Urinary bladder (tissue), 3 donors: ENCODE measurements at regions not wholly inside any gene's neighbourhood (a gene's known extent, or its start where the extent isn't known, plus 50 kb on each side); places are given as distances from the start of the nearest gene placed in this dataset.

Experiments used
- DNase-seq: peaks from one replicate; pipeline ENCODE4 v3.0.0-alpha.2; 2015; ENCODE audit errors: extremely low spot score
- H3K27ac ChIP-seq: one replicate; pipeline ENCODE4 v1.5.1; 2013; ENCODE audit warnings: low read depth, mild to moderate bottlenecking, moderate library complexity
- H3K36me3 ChIP-seq: one replicate; pipeline ENCODE4 v1.6.1; 2013; ENCODE audit warnings: mild to moderate bottlenecking, moderate library complexity; ENCODE audit not compliant: insufficient read depth
- H3K4me1 ChIP-seq: one replicate; pipeline ENCODE4 v1.6.1; 2013; ENCODE audit warnings: mild to moderate bottlenecking, moderate library complexity; ENCODE audit not compliant: insufficient read depth
- H3K4me3 ChIP-seq: one replicate; pipeline ENCODE4 v1.5.1; 2013; ENCODE audit warnings: low read depth, low read length
- WGBS: extraction: QIAGEN DNeasy Blood & Tissue Kit; methylation state at CpG from one replicate; pipeline ENCODE4 v1.1.7; 2013; 5-methylcytosine and 5-hydroxymethylcytosine counted together
- donor health status: healthy with polysubstance abuse.
- donor health status: healthy.

DNA sequence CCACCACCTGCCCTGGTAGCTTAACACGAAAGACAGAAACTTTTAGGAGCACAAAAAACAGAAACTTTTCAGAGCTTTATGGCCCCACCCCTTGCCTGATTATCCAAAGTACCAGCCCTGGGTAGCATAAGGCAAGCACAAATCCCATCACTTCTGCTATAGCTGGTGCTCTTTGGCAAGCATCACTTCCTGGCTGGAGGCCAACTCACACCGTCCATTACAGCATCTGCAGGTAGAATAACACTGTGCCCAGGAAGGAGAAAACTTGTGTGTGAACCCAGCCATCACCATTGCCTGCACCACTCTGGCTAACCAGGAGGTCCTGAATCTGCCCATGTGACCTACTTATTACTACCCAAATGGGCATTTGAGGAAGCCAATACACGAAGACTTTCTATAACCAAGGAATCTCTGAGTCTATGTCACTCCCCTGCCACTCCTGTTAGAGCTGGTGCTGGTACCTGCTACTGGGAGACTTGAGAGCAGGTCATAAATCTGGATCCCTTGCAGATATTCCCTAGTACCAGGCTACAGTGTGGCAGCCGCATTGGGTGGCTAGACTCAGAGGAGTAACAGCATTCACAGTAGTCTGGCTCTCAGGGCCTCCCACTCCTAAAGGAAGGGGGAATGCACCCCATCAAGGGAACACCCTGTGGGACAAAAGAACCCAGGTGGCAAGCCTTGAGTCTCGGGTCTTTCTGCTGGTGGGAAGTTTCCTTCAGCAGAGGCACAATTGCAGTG lies 73.3 kb upstream of the AKAP13 start:
- H3K27ac ChIP-seq, result no peak overlapping the region
- no peaks in the 10 kb centered on the region for H3K4me1 ChIP-seq
- no peaks in the 10 kb centered on the region for H3K36me3 ChIP-seq
- 79% methylated on average over 5 of the region's 5 CpGs for WGBS
- no peak overlapping the region for H3K4me3 ChIP-seq
- DNase-seq, result no peak

DNA sequence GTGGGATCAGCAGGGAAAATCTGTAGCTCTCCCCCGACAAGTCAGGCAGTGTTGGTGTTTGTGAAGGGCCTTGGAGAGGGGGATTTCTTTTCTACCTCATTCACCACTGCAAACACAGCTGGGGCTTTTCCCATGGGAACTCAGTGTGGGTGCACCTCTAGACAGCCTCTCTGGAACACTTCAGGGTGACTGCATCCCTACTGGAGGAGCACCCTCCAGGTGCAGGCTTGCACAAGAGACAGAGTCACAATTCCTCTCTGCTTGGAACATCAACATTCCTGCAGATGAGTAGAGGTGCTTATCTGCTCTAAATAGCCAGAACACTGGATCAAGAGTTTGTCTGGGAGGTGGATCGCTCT lies 72.7 kb upstream of the AKAP13 start:
- Histone ChIP-seq H3K4me3 (no peak overlapping the region), H3K36me3 (no peaks in the 10 kb centered on the region), H3K4me1 (no peaks in the 10 kb centered on the region), H3K27ac (no peak overlapping the region)
- DNase-seq, result no peak
- 97% methylated on average over 2 of the region's 2 CpGs for WGBS

DNA sequence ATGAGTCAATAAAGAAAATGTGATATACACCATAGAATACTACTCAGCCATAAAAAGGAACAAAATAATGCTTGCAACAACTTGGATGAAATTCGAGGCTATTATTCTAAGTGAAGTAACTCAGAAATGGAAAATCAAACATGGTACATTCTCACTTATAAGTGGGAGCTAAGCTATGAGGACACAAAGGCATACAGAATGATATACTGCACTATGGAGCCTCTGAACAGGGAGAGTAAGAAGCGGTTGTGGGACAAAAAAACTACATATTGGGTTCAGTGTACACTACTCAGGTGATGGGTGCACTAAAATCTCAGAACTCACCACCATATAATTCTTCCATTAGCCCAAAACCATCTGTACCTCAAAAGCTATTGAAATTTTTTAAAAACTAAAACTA lies 68.8 kb upstream of the AKAP13 start:
- 48% methylated on average over 2 of the region's 2 CpGs for WGBS
- no peaks in the 10 kb centered on the region for H3K4me1 ChIP-seq
- no peaks in the 10 kb centered on the region for H3K36me3 ChIP-seq
- no peak overlapping the region for H3K27ac ChIP-seq
- DNase-seq, result no peak
- H3K4me3 ChIP-seq, result no peak overlapping the region

DNA sequence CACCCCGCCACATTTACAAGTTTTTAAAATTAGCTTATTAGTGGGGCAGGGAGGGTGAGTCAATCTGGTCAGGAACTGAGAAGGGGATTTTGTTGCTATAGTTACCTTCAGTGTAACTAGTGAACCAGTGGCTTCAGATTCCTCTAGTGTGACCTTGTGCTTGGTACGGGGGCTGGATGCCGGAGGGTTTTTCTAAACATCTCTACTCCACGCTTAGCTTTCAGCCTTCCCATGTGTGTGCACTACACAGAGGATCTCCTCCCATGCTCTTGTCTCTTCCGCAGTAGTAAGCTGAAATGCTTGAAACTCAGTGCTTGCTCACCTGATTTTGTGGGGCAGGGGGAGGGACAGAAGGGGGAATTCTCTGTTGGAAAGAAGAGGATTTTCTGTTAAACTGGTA lies 67.9 kb upstream of the AKAP13 start:
- Histone ChIP-seq H3K27ac (no peak overlapping the region), H3K4me3 (no peak overlapping the region), H3K4me1 (no peaks in the 10 kb centered on the region), H3K36me3 (no peaks in the 10 kb centered on the region)
- DNase-seq, result no peak
- 76% methylated on average over 5 of the region's 5 CpGs for WGBS

DNA sequence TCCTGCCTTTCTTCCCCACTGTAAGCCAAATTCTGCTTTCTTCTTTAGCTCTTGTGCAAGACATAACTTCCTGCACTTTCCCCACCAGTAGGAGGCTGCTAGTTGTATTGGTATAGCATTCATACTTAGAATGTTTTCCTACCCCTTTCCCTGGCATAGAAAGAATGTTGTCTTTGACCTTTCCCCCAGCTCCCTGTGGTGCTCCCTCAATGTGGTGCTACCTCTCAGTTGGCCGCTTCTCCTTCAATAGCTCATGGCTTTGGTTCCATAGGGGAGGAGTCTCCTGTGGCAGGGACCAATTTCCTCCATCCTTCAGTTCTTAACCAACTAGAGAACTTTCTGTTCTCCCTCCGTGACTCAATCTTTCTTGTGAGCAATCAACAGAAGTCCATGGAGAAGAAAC lies 67.5 kb upstream of the AKAP13 start:
- Histone ChIP-seq H3K4me3 (no peak overlapping the region), H3K27ac (no peak overlapping the region), H3K36me3 (no peaks in the 10 kb centered on the region), H3K4me1 (no peaks in the 10 kb centered on the region)
- DNase-seq, result no peak
- 92% methylated on average over 2 of the region's 2 CpGs for WGBS

DNA sequence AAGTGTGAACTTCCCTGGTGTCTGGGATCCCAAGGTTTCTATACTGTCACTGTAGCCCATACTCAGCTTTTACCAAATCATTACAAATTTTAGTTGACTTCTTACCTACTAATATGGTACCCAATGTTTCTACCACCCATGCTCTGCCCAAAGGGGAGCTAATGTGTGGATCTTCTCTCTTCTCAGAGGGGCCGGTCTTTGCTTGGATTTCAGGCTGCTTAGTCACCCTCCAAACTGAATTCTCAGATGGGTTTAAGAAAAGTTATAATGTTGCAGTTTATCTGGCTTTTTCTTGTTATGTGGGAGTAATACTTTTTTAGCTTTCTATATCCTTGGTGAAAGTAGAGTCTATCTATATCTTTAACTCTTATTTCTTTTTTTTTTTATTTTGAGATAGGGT lies 67.1 kb upstream of the AKAP13 start:
- Histone ChIP-seq H3K27ac (no peak overlapping the region), H3K36me3 (no peaks in the 10 kb centered on the region), H3K4me3 (no peak overlapping the region), H3K4me1 (no peaks in the 10 kb centered on the region)
- no peak for DNase-seq
- WGBS, result 92% methylated on average over 1 of the region's 1 CpG

DNA sequence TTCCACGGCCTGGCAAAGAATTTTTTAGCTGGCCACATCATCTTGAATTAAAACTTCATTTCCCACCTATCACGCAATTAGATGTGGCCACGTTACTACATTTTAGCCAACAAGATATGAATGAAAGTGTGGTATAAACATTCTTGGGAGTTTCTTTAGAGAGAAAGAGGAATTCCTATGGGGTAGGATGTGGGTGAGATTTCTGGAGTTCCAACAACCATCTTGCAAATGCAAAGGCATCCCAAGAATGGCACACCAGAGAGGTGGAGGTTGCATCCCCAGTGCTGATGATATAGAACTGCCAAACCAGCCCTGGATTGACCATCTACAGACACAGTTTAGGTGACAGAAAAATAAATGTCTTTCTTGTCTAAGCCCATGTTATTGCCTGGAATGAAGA lies 66.3 kb upstream of the AKAP13 start:
- no peaks in the 10 kb centered on the region for H3K4me1 ChIP-seq
- DNase-seq, result no peak
- no peak overlapping the region for H3K27ac ChIP-seq
- 97% methylated on average over 3 of the region's 3 CpGs for WGBS
- H3K4me3 ChIP-seq, result no peak overlapping the region
- H3K36me3 ChIP-seq, result no peaks in the 10 kb centered on the region

DNA sequence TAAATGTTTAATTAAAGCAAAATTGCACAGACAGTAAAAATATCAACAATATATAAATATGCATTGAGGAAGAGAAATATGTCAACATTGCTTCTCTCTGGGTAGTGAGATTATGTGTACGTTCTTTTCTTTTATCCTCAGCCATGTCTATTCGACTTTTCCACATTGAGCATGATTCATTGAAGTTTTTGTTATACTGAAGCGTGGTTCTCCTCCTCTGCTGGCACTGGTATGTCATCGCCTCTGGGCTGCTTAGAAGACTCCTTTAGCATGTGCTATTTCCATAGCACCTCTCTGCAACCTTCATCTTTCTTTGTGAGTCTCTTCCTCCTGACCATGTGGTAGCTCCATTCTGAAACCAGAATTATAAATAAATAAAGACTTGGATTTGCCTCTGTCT lies 65.8 kb upstream of the AKAP13 start:
- WGBS, result 79% methylated on average over 4 of the region's 4 CpGs
- Histone ChIP-seq H3K4me3 (no peak overlapping the region), H3K27ac (no peak overlapping the region), H3K36me3 (no peaks in the 10 kb centered on the region), H3K4me1 (no peaks in the 10 kb centered on the region)
- no peak for DNase-seq

DNA sequence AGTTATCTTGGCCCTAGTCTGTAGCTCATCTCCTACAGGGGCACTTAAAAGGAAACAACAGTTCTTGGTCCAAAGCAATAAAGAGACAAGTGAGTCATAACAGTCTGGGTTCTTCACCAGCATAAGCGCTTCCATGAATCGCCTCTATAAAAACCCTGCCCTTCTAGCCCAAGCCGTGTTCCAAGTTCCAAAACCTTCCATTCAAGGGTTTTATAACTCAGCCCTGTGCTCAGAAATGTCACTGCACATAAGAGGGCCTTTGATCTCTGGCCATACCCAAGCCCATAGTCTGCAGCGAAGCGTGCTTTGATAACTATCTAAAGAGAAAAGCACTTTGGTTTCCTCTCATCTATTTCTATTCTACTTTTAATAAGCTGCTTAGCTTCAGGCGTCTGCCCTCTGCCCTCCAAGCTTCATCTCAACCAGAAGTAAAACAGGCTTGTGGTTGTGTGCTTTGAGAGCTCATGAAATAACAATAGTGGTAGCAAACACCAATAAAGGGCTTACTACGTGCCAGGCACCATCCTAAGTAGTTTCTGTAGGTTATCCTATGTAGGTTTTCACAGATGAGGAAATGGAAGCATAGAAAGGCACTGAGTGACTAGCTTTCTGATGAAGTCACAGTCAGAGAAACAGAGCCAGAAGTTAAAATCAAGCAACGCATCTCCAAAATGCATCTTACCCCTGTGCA lies 64.0 kb upstream of the AKAP13 start:
- no peak overlapping the region for H3K27ac ChIP-seq
- no peaks in the 10 kb centered on the region for H3K36me3 ChIP-seq
- DNase-seq, result peak; percentile 61
- H3K4me3 ChIP-seq, result no peak overlapping the region
- no peaks in the 10 kb centered on the region for H3K4me1 ChIP-seq
- WGBS, result 20% methylated on average over 8 of the region's 8 CpGs

DNA sequence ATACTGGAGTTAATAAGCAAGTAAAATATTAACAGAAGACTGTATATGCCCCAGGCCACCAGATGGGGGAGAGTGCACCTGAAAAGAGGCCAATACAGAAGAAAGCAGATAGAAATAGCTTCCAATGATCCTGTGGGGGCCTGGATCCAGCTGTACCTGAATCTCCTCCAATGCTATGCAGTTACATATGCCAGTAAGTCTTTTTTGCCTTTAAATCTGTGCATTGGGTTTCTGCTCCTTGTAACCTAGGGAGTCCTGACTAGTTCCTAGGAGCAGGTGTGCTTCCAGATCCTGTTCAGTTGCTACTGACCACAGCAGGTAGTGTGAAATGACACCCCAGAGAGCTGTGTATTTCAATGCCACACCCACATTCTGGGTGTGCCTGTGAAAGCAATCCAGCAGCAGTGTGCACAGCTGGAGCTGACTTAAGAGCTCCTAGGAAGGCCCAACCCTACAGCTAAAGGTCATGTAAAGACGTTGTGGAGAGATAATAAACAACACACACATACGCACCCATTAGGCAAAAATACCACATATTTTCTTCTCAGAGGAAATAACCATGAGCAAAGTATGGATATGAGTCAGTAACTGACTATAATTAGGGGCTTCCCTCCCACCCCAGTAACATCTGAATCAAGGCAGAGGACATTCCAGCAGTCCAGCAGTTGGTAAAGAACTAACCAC lies 62.2 kb upstream of the AKAP13 start:
- no peak for DNase-seq
- WGBS, result 43% methylated on average over 2 of the region's 2 CpGs
- no peaks in the 10 kb centered on the region for H3K36me3 ChIP-seq
- H3K4me1 ChIP-seq, result no peaks in the 10 kb centered on the region
- H3K27ac ChIP-seq, result no peak overlapping the region
- no peak overlapping the region for H3K4me3 ChIP-seq

DNA sequence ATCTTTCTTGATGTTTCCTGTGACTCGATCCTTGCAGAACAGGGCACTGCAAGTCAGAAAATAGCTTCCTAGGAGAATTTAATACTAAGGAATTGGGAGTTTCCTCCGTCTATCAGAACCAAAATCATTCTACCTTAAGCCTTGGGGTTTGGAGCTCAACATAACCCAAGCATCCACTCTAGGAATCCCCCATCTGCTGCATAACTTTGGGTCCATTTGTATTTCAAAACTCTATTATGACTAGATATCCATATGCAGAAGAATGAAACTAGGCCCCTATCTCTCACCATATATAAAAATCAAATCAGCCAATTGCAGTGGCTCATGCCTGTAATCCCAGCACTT lies 61.7 kb upstream of the AKAP13 start:
- H3K4me3 ChIP-seq, result no peak overlapping the region
- H3K4me1 ChIP-seq, result no peaks in the 10 kb centered on the region
- 78% methylated on average over 2 of the region's 2 CpGs for WGBS
- H3K36me3 ChIP-seq, result no peaks in the 10 kb centered on the region
- H3K27ac ChIP-seq, result no peak overlapping the region
- no peak for DNase-seq

DNA sequence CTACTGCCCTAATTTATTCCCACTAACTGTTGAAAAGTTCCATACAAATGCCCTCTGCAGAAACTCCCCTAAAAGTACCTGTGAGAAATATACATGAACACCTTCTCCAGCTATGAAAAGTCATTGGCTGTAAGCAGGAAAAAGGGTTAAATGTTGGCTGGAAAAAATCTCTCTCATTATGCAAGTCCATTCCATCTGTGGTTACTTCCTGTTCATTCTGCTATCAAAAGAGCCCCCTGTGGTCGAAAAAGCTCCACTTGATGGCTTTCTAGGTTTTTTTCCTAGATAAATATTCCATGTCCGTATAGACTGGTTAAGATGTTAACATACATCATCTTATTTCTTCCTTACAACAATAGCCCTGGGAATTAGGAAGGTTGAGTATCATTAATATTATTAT lies 56.2 kb upstream of the AKAP13 start:
- WGBS, result 43% methylated on average over 2 of the region's 2 CpGs
- DNase-seq, result no peak
- H3K27ac ChIP-seq, result no peak overlapping the region
- no peak overlapping the region for H3K4me3 ChIP-seq
- H3K4me1 ChIP-seq, result no peaks in the 10 kb centered on the region
- no peaks in the 10 kb centered on the region for H3K36me3 ChIP-seq

DNA sequence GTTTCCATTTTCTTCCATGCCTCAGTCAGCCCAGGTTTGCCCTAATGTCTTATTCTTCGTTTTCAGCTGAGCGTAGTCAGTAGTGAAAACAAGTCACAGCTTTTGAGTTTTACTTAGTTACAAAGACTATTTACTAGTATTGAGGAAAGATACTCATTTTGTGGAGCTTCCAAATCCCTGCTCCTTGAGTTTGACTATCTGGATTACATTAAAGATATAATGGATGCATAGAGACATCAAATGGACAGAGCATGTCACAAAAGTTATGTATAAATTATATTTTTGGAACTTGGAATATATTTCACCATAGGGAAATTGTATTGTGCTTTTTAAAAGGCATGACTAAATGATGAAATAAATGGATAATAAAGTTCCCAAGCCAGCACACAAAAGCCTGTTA lies 54.6 kb upstream of the AKAP13 start:
- H3K4me3 ChIP-seq, result no peak overlapping the region
- no peaks in the 10 kb centered on the region for H3K36me3 ChIP-seq
- H3K4me1 ChIP-seq, result no peaks in the 10 kb centered on the region
- no peak overlapping the region for H3K27ac ChIP-seq
- 75% methylated on average over 2 of the region's 2 CpGs for WGBS
- DNase-seq, result no peak

DNA sequence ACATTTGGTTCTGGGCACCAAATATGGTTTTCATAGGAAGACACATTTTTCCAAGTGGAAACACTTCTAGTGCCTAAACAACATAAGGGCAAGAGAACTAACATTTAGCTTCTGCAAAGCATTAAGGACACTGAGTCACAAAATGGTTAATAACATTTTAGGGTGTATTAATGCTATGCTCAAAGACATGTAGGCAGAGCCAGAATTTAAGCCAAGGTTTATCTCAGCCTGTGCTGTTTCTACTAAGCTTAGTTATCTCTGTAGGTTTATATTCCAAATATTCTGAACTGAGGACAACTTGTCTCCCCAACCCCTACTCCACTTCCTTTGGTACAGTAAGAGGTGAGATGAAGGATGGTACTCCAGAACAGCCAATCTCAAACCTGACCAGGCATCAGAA lies 54.1 kb upstream of the AKAP13 start:
- H3K36me3 ChIP-seq, result no peaks in the 10 kb centered on the region
- no peak overlapping the region for H3K4me3 ChIP-seq
- H3K27ac ChIP-seq, result no peak overlapping the region
- H3K4me1 ChIP-seq, result no peaks in the 10 kb centered on the region
- DNase-seq, result no peak
